HG02798 (cell line): ENCODE measurements at regions not wholly inside any gene's neighbourhood (a gene's known extent, or its start where the extent isn't known, plus 50 kb on each side); places are given as distances from the start of the nearest gene placed in this dataset.
A peak's percentile ranks its signal among the peaks of the same experiment; 100 is the strongest.

Experiments
- ATAC-seq: cut with Tn5 transposase; IDR thresholded peaks from one replicate; pipeline ENCODE4 v1.9.1; 2021; ENCODE audit warnings: mild to moderate bottlenecking; ENCODE audit not compliant: unreplicated experiment, poor library complexity

GRCh38 chr9:21560281-21560745 lies 78.2 kb upstream of the IFNE start:
- ATAC-seq, result no peak

- no peak for ATAC-seq
These were observed 79.4 kb upstream of the IFNE start for GRCh38 chr9:21561502-21561901.

- ATAC-seq, result no peak
These were observed 82.1 kb upstream of the IFNE start for GRCh38 chr9:21564175-21564574.

- ATAC-seq, result no peak
These were observed 83.0 kb upstream of the IFNE start for GRCh38 chr9:21565155-21565554.

GRCh38 chr9:21567926-21568325 lies 85.8 kb upstream of the IFNE start:
- ATAC-seq, result no peak

GRCh38 chr9:21568484-21568883 lies 86.4 kb upstream of the IFNE start:
- ATAC-seq, result no peak

- no peak for ATAC-seq
These were observed 87.6 kb upstream of the IFNE start for GRCh38 chr9:21569721-21570120.

GRCh38 chr9:21570643-21571275 lies 88.6 kb upstream of the IFNE start:
- no peak for ATAC-seq

GRCh38 chr9:21574261-21574660 lies 92.1 kb upstream of the IFNE start:
- ATAC-seq, result no peak

GRCh38 chr9:21576331-21577189 lies 94.4 kb upstream of the IFNE start:
- peak; percentile 57 for ATAC-seq

- ATAC-seq, result no peak
These were observed 97.1 kb upstream of the IFNE start for GRCh38 chr9:21579247-21579671.

- no peak for ATAC-seq
These were observed 97.6 kb upstream of the IFNE start for GRCh38 chr9:21579743-21580142.

- ATAC-seq, result no peak
These were observed 98.7 kb upstream of the IFNE start for GRCh38 chr9:21580636-21581378.

GRCh38 chr9:21583628-21584377 lies 101.7 kb upstream of the IFNE start:
- no peak for ATAC-seq

- no peak for ATAC-seq
These were observed 102.8 kb upstream of the IFNE start for GRCh38 chr9:21584890-21585289.

- ATAC-seq, result no peak
These were observed 103.9 kb upstream of the IFNE start for GRCh38 chr9:21585756-21586752.

GRCh38 chr9:21589344-21590056 lies 107.4 kb upstream of the IFNE start:
- no peak for ATAC-seq
